ENCODE measurements at regions not wholly inside any gene's neighbourhood (a gene's known extent, or its start where the extent isn't known, plus 50 kb on each side); places are given as distances from the start of the nearest gene placed in this dataset.

GRCh38 chr9:81132796-81133195 is 556.6 kb downstream of the TLE1 start:
- Histone ChIP-seq H3K36me3 (ENCODE audit: control insufficient read depth, low read length) (no peaks in the 10 kb centered on the region), H3K79me2 (ENCODE audit: control insufficient read depth, low read length) (no peaks in the 10 kb centered on the region), H4K20me1 (ENCODE audit: control insufficient read depth, insufficient read depth, low read depth, low read length) (no peaks in the 10 kb centered on the region), H3K4me2 (ENCODE audit: low read length) (no peak overlapping the region), H3F3A (ENCODE audit: control insufficient read depth, insufficient read depth) (no peaks in the 10 kb centered on the region), H3K27me3 (ENCODE audit: control insufficient read depth, low read length) (no peaks in the 10 kb centered on the region), H3K27ac (ENCODE audit: low read depth, low read length) (no peak overlapping the region), H3K4me3 (ENCODE audit: low read length) (no peak overlapping the region), H3K9me2 (replicated peaks; ENCODE audit: control insufficient read depth, low read length) (no peaks in the 10 kb centered on the region), H3K4me1 (ENCODE audit: control insufficient read depth, low read length) (no peaks in the 10 kb centered on the region), H3K9me3 (ENCODE audit: control insufficient read depth, insufficient read depth, low read length) (no peaks in the 10 kb centered on the region)
- TF ChIP-seq CTCF (IDR thresholded peaks at IDR 0.05; ENCODE audit: low read depth, low read length, poor library complexity, severe bottlenecking) (no peak), EZH2phosphoT487 (IDR thresholded peaks at IDR 0.05; ENCODE audit: borderline replicate concordance, low read length) (no peak)

DNA sequence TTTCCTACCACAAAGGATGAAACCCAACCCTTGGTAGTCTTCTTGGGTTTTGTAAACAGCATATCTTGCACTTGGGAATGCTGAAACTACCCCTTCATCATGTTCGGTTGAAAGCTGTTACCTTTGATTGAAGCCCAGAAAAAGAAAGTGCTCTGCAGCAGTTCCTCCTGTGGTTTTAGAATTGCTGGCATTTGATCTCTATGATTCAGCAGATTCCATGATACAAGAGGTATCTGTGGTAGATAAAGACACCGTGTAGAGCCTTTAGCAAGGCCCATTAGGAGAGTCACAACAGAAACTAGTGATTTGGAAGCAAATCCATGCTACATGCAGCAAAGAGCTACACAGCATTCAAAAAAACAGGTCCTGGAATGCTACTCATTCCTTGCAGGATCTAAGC is 557.0 kb downstream of the TLE1 start:
- H3K4me3 ChIP-seq (ENCODE audit: low read length) = no peak overlapping the region
- H3K9me3 ChIP-seq (ENCODE audit: control insufficient read depth, insufficient read depth, low read length) = no peaks in the 10 kb centered on the region
- no peak for TF ChIP-seq EZH2phosphoT487 (IDR thresholded peaks at IDR 0.05; ENCODE audit: borderline replicate concordance, low read length)
- no peak for TF ChIP-seq CTCF (IDR thresholded peaks at IDR 0.05; ENCODE audit: low read depth, low read length, poor library complexity, severe bottlenecking)
- H3K79me2 ChIP-seq (ENCODE audit: control insufficient read depth, low read length) = no peaks in the 10 kb centered on the region
- H3K9me2 ChIP-seq (replicated peaks; ENCODE audit: control insufficient read depth, low read length) = no peaks in the 10 kb centered on the region
- no peaks in the 10 kb centered on the region for H3K27me3 ChIP-seq (ENCODE audit: control insufficient read depth, low read length)
- no peaks in the 10 kb centered on the region for H4K20me1 ChIP-seq (ENCODE audit: control insufficient read depth, insufficient read depth, low read depth, low read length)
- no peaks in the 10 kb centered on the region for H3F3A ChIP-seq (ENCODE audit: control insufficient read depth, insufficient read depth)
- H3K27ac ChIP-seq (ENCODE audit: low read depth, low read length) = no peak overlapping the region
- H3K4me2 ChIP-seq (ENCODE audit: low read length) = no peak overlapping the region
- H3K4me1 ChIP-seq (ENCODE audit: control insufficient read depth, low read length) = no peaks in the 10 kb centered on the region
- no peaks in the 10 kb centered on the region for H3K36me3 ChIP-seq (ENCODE audit: control insufficient read depth, low read length)

DNA sequence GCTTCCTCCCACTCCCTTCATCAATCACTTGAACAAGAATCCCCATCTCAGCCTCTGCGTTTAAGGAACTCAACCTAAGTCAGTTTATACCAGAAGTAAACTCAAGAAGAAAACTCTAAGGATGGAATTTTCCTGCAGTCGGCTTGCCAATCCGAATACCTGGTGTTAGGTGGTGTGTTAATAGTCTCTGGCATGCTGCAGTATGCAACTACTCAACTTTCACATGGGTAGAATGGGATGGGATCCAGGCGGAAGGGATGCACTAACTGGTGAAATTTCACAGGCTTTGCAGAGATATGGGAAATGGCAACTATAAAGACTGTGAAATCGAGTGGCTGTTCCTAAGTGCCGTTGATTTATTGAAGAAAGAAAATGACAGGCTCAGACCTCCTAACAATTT is 560.6 kb downstream of the TLE1 start:
- H3K4me3 ChIP-seq (ENCODE audit: low read length) = no peak overlapping the region
- no peaks in the 10 kb centered on the region for H3K27me3 ChIP-seq (ENCODE audit: control insufficient read depth, low read length)
- H4K20me1 ChIP-seq (ENCODE audit: control insufficient read depth, insufficient read depth, low read depth, low read length) = no peaks in the 10 kb centered on the region
- no peaks in the 10 kb centered on the region for H3F3A ChIP-seq (ENCODE audit: control insufficient read depth, insufficient read depth)
- H3K9me3 ChIP-seq (ENCODE audit: control insufficient read depth, insufficient read depth, low read length) = no peaks in the 10 kb centered on the region
- no peak overlapping the region for H3K27ac ChIP-seq (ENCODE audit: low read depth, low read length)
- no peaks in the 10 kb centered on the region for H3K79me2 ChIP-seq (ENCODE audit: control insufficient read depth, low read length)
- H3K4me2 ChIP-seq (ENCODE audit: low read length) = no peak overlapping the region
- H3K9me2 ChIP-seq (replicated peaks; ENCODE audit: control insufficient read depth, low read length) = no peaks in the 10 kb centered on the region
- TF ChIP-seq CTCF (IDR thresholded peaks at IDR 0.05; ENCODE audit: low read depth, low read length, poor library complexity, severe bottlenecking) (no peak), EZH2phosphoT487 (IDR thresholded peaks at IDR 0.05; ENCODE audit: borderline replicate concordance, low read length) (no peak)
- no peaks in the 10 kb centered on the region for H3K36me3 ChIP-seq (ENCODE audit: control insufficient read depth, low read length)
- H3K4me1 ChIP-seq (ENCODE audit: control insufficient read depth, low read length) = no peaks in the 10 kb centered on the region
